Mesendoderm (in vitro differentiated cells): ENCODE measurements at regions not wholly inside any gene's neighbourhood (a gene's known extent, or its start where the extent isn't known, plus 50 kb on each side); places are given as distances from the start of the nearest gene placed in this dataset.

Experiments
- DNase-seq: peaks from one replicate; pipeline ENCODE4 v3.0.0; 2013
- H2AK5ac ChIP-seq: 2 replicates; pipeline ENCODE4 v1.6.1; 2013; ENCODE audit warnings: low read length, inconsistent platforms
- H2BK120ac ChIP-seq: 2 replicates; pipeline ENCODE4 v1.6.1; 2013; ENCODE audit warnings: low read depth, mild to moderate bottlenecking, low read length, moderate library complexity, mixed read lengths
- H2BK15ac ChIP-seq: replicated peaks from 2 replicates; pipeline ENCODE4 v1.6.1; 2013; ENCODE audit warnings: low read depth, mild to moderate bottlenecking, moderate library complexity
- H2BK5ac ChIP-seq: 2 replicates; pipeline ENCODE4 v1.6.1; 2013; ENCODE audit warnings: low read length, inconsistent platforms
- H3K18ac ChIP-seq: 2 replicates; pipeline ENCODE4 v1.6.1; 2013; ENCODE audit warnings: mild to moderate bottlenecking, low read length, mixed read lengths
- H3K23ac ChIP-seq: one replicate; pipeline ENCODE4 v1.6.1; 2013; ENCODE audit warnings: low read length
- H3K27ac ChIP-seq: 2 replicates; pipeline ENCODE4 v1.5.1; 2013; ENCODE audit warnings: low read depth, mild to moderate bottlenecking, inconsistent platforms, low read length, moderate library complexity
- H3K27me3 ChIP-seq: 2 replicates; pipeline ENCODE4 v1.6.1; 2013; ENCODE audit warnings: low read length, control low read depth, mild to moderate bottlenecking, inconsistent platforms; ENCODE audit not compliant: insufficient read depth, poor library complexity
- H3K36me3 ChIP-seq: 2 replicates; pipeline ENCODE4 v1.6.1; 2013; ENCODE audit warnings: low read length, inconsistent platforms; ENCODE audit not compliant: control insufficient read depth, insufficient read depth
- H3K4ac ChIP-seq: one replicate; pipeline ENCODE4 v1.6.1; 2013; ENCODE audit warnings: low read depth, mild to moderate bottlenecking, low read length, moderate library complexity
- H3K4me1 ChIP-seq: 2 replicates; pipeline ENCODE4 v1.6.1; 2013; ENCODE audit warnings: low read depth, low read length, inconsistent platforms; ENCODE audit not compliant: control insufficient read depth
- H3K4me2 ChIP-seq: 2 replicates; pipeline ENCODE4 v1.6.1; 2013; ENCODE audit warnings: low read length
- H3K4me3 ChIP-seq: 2 replicates; pipeline ENCODE4 v1.5.1; 2013; ENCODE audit warnings: mild to moderate bottlenecking, low read length
- H3K56ac ChIP-seq: one replicate; pipeline ENCODE4 v1.6.1; 2013; ENCODE audit warnings: low read length
- H3K79me1 ChIP-seq: 2 replicates; pipeline ENCODE4 v1.6.1; 2013; ENCODE audit warnings: low read length, inconsistent platforms
- H3K79me2 ChIP-seq: 2 replicates; pipeline ENCODE4 v1.6.1; 2013; ENCODE audit warnings: mild to moderate bottlenecking, low read length; ENCODE audit not compliant: control insufficient read depth, insufficient read depth
- H3K9ac ChIP-seq: 2 replicates; pipeline ENCODE4 v1.6.1; 2013; ENCODE audit warnings: low read length, inconsistent platforms
- H4K5ac ChIP-seq: one replicate; pipeline ENCODE4 v1.6.1; 2013; ENCODE audit warnings: low read length
- H4K8ac ChIP-seq: one replicate; pipeline ENCODE4 v1.6.1; 2013; ENCODE audit warnings: low read depth, mild to moderate bottlenecking, control low read depth, low read length, moderate library complexity
- WGBS: extraction: QIAGEN DNeasy Blood & Tissue Kit; methylation state at CpG from one replicate; pipeline ENCODE4 v1.1.7; 2013; ENCODE audit warnings: low lambda C conversion rate, missing lambda C conversion rate; ENCODE audit not compliant: insufficient coverage; ENCODE audit errors: extremely low coverage; 5-methylcytosine and 5-hydroxymethylcytosine counted together

- no CpG with 5 or more reads among the region's 2 CpGs for WGBS
- Histone ChIP-seq H2AK5ac (no peak overlapping the region), H3K18ac (no peak overlapping the region), H3K4me1 (no peaks in the 10 kb centered on the region), H4K8ac (no peak overlapping the region), H2BK5ac (no peak overlapping the region), H2BK120ac (no peak overlapping the region), H3K27ac (no peak overlapping the region), H3K4me3 (no peak overlapping the region), H3K23ac (no peak overlapping the region), H4K5ac (no peak overlapping the region), H3K36me3 (no peaks in the 10 kb centered on the region), H3K79me2 (no peaks in the 10 kb centered on the region), H3K9ac (no peak overlapping the region), H3K4me2 (no peak overlapping the region), H3K79me1 (no peaks in the 10 kb centered on the region), H2BK15ac (no peak overlapping the region), H3K4ac (no peak overlapping the region), H3K56ac (no peak overlapping the region), H3K27me3 (no peaks in the 10 kb centered on the region)
- no peak for DNase-seq
These were observed 68.3 kb upstream of the TANC2 start for GRCh38 chr17:62897706-62898105.

GRCh38 chr17:62895320-62896301 lies 70.4 kb upstream of the TANC2 start:
- no peak overlapping the region for H2BK5ac ChIP-seq
- H3K4me1 ChIP-seq = peaks cover 3% of the 10 kb centered on the region
- H2BK15ac ChIP-seq = no peak overlapping the region
- no peak overlapping the region for H4K8ac ChIP-seq
- no peak overlapping the region for H3K18ac ChIP-seq
- peak; percentile 23 for DNase-seq
- H2AK5ac ChIP-seq = no peak overlapping the region
- H3K56ac ChIP-seq = no peak overlapping the region
- H2BK120ac ChIP-seq = no peak overlapping the region
- no peak overlapping the region for H3K4me3 ChIP-seq
- H3K27ac ChIP-seq = no peak overlapping the region
- no peak overlapping the region for H4K5ac ChIP-seq
- no CpG with 5 or more reads among the region's 11 CpGs for WGBS
- no peak overlapping the region for H3K23ac ChIP-seq
- no peak overlapping the region for H3K4ac ChIP-seq
- no peak overlapping the region for H3K9ac ChIP-seq
- no peak overlapping the region for H3K4me2 ChIP-seq
- no peaks in the 10 kb centered on the region for H3K79me1 ChIP-seq
- H3K27me3 ChIP-seq = no peaks in the 10 kb centered on the region
- no peaks in the 10 kb centered on the region for H3K36me3 ChIP-seq
- H3K79me2 ChIP-seq = no peaks in the 10 kb centered on the region

- no peaks in the 10 kb centered on the region for H3K27me3 ChIP-seq
- H4K5ac ChIP-seq = no peak overlapping the region
- H3K23ac ChIP-seq = no peak overlapping the region
- DNase-seq = peak; percentile 70
- H2BK120ac ChIP-seq = no peak overlapping the region
- no peak overlapping the region for H3K4me2 ChIP-seq
- H2AK5ac ChIP-seq = no peak overlapping the region
- no peak overlapping the region for H3K4me3 ChIP-seq
- no peaks in the 10 kb centered on the region for H3K79me2 ChIP-seq
- no peak overlapping the region for H3K27ac ChIP-seq
- H3K18ac ChIP-seq = no peak overlapping the region
- H3K56ac ChIP-seq = no peak overlapping the region
- peaks cover 3% of the 10 kb centered on the region for H3K4me1 ChIP-seq
- no peaks in the 10 kb centered on the region for H3K79me1 ChIP-seq
- H2BK15ac ChIP-seq = peak overlapping the region; percentile 57
- no peak overlapping the region for H4K8ac ChIP-seq
- WGBS = no CpG with 5 or more reads among the region's 4 CpGs
- H3K4ac ChIP-seq = no peak overlapping the region
- no peak overlapping the region for H3K9ac ChIP-seq
- H3K36me3 ChIP-seq = no peaks in the 10 kb centered on the region
- H2BK5ac ChIP-seq = no peak overlapping the region
These were observed 73.1 kb upstream of the TANC2 start for GRCh38 chr17:62892870-62893338.

- Histone ChIP-seq H3K27ac (no peak overlapping the region), H3K4me3 (no peak overlapping the region)
- no CpG with 5 or more reads among the region's 3 CpGs for WGBS
These were observed 73.9 kb upstream of the TANC2 start for GRCh38 chr17:62892061-62892675.

GRCh38 chr17:62891659-62892058 lies 74.4 kb upstream of the TANC2 start:
- H3K23ac ChIP-seq = no peak overlapping the region
- H2BK15ac ChIP-seq = no peak overlapping the region
- no peak for DNase-seq
- no peak overlapping the region for H3K4me3 ChIP-seq
- peaks cover 3% of the 10 kb centered on the region for H3K4me1 ChIP-seq
- H3K18ac ChIP-seq = no peak overlapping the region
- no peak overlapping the region for H4K8ac ChIP-seq
- WGBS = no CpG with 5 or more reads among the region's 3 CpGs
- H2BK5ac ChIP-seq = no peak overlapping the region
- H3K27me3 ChIP-seq = no peaks in the 10 kb centered on the region
- H3K4me2 ChIP-seq = no peak overlapping the region
- H3K79me2 ChIP-seq = no peaks in the 10 kb centered on the region
- H3K36me3 ChIP-seq = no peaks in the 10 kb centered on the region
- H3K56ac ChIP-seq = no peak overlapping the region
- H2BK120ac ChIP-seq = no peak overlapping the region
- H2AK5ac ChIP-seq = no peak overlapping the region
- H3K79me1 ChIP-seq = no peaks in the 10 kb centered on the region
- H3K4ac ChIP-seq = no peak overlapping the region
- H3K9ac ChIP-seq = no peak overlapping the region
- H4K5ac ChIP-seq = no peak overlapping the region
- H3K27ac ChIP-seq = no peak overlapping the region

More at GRCh38 chr17:62892061-62892675, 73.9 kb upstream of the TANC2 start:
- H3K36me3 ChIP-seq = no peaks in the 10 kb centered on the region
- H3K56ac ChIP-seq = peak overlapping the region; percentile 22
- no peak overlapping the region for H4K8ac ChIP-seq
- no peak overlapping the region for H2BK15ac ChIP-seq
- H4K5ac ChIP-seq = no peak overlapping the region
- H3K4ac ChIP-seq = no peak overlapping the region
- no peak overlapping the region for H2AK5ac ChIP-seq
- no peak overlapping the region for H3K4me2 ChIP-seq
- no peak overlapping the region for H2BK5ac ChIP-seq
- no peak overlapping the region for H3K23ac ChIP-seq
- H3K27me3 ChIP-seq = no peaks in the 10 kb centered on the region
- no peaks in the 10 kb centered on the region for H3K79me1 ChIP-seq
- DNase-seq = no peak
- H3K4me1 ChIP-seq = peaks cover 3% of the 10 kb centered on the region
- H3K18ac ChIP-seq = no peak overlapping the region
- H3K79me2 ChIP-seq = no peaks in the 10 kb centered on the region
- no peak overlapping the region for H3K9ac ChIP-seq
- no peak overlapping the region for H2BK120ac ChIP-seq
